ENCODE measurements at regions not wholly inside any gene's neighbourhood (a gene's known extent, or its start where the extent isn't known, plus 50 kb on each side); places are given as distances from the start of the nearest gene placed in this dataset.
A peak's percentile ranks its signal among the peaks of the same experiment; 100 is the strongest.

DNA sequence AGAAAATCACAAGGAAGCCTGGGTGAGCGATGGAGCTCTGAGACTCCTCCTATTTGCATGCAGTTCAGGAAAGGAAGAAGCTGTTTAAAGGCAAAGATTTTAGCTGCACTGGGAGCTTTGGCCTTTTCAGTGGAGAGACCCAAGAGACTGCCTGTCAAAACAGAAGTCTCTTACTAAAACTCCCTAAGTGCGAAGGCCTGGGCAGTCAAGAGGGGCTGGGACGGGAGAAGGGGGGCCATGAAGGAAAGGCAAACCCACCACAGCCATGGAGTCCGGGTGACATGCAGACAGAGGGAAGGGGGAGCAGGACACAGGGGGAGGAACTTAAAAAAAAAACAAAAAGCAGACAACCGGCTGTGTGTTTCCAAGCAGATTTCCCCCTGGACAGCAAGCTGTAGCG lies 537.6 kb upstream of the NOX3 start:
- no peaks in the 10 kb centered on the region for H3K4me1 ChIP-seq
- intact Hi-C loops (cut with DNase I) = no loop called here
- DNase-seq = no peak
- no peaks in the 10 kb centered on the region for H3K36me3 ChIP-seq
- no peaks in the 10 kb centered on the region for H3K9me3 ChIP-seq
- H3K27ac ChIP-seq = no peak overlapping the region
- H3K4me3 ChIP-seq = no peak overlapping the region
- TF ChIP-seq POLR2A (IDR thresholded peaks at IDR 0.05) (no peak), EP300 (IDR thresholded peaks at IDR 0.05) (no peak), POLR2AphosphoS5 (IDR thresholded peaks at IDR 0.05) (no peak), CTCF (IDR thresholded peaks at IDR 0.05) (no peak)
- no peaks in the 10 kb centered on the region for H3K27me3 ChIP-seq
- 83 to 92% methylated on average over 6 of the region's 6 CpGs for WGBS, 2 donors

DNA sequence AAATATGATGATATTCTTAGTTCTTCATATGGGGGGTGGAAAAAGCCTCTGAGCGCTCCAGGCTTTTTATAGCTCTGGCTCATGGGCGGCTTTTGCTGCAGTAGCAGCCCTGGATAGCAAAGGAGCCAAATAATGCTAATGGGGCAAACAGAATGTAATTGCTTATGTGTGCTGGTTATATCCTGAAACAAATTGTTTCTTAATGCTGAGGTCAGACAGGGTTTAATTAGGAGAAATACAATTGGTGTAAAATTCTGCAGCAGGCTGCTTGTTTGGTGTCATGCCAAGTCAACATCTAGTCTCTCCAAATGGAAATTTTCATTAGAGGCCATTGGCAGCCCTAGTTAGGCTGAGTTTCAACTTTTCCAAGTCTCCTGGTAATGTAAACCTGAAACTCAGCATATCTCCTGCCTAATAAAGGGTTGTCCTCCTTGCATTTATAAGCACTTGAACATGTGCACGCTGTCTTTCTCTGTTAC lies 530.1 kb upstream of the NOX3 start:
- Histone ChIP-seq H3K27me3 (no peaks in the 10 kb centered on the region), H3K27ac (peak overlapping the region; percentile 45 to 78 (median 67)), H3K4me3 (no peak overlapping the region), H3K36me3 (no peaks in the 10 kb centered on the region), H3K4me1 (peaks cover 0 to 37% (median 31%) of the 10 kb centered on the region in 4 donors), H3K9me3 (no peaks in the 10 kb centered on the region)
- intact Hi-C loops (cut with DNase I) = loop anchor here (10.0 kb wide), 1 partner anchor 179 kb away; no protein-coding TSS in a partner anchor
- DNase-seq = no peak
- no peak for TF ChIP-seq CTCF (IDR thresholded peaks at IDR 0.05)
- peak in 1 of 4 donors; percentile 15 for TF ChIP-seq EP300 (IDR thresholded peaks at IDR 0.05)
- peak in 3 of 4 donors; percentile 19 to 39 (median 30) for TF ChIP-seq POLR2AphosphoS5 (IDR thresholded peaks at IDR 0.05)
- 75 to 84% methylated on average over 3 of the region's 3 CpGs for WGBS, 2 donors

DNA sequence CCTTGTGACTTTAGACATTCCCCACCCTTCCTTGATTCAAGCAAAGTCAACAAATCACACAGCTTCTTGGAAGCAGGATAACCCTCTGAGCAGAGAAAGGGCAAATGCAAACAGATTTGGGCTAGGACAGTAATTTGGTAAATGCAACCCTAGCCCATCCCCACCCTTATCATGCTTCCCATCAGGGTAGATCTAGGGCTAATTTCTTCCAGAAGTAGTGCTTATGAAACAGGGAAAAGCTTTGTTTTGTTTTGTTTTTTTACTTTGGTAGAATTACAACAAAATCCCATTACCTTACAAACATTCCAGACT lies 525.1 kb upstream of the NOX3 start:
- no peaks in the 10 kb centered on the region for H3K27me3 ChIP-seq
- peaks cover 0 to 24% (median 19%) of the 10 kb centered on the region in 4 donors for H3K4me1 ChIP-seq
- H3K4me3 ChIP-seq = no peak overlapping the region
- no peak for TF ChIP-seq POLR2AphosphoS5 (IDR thresholded peaks at IDR 0.05)
- TF ChIP-seq CTCF (IDR thresholded peaks at IDR 0.05) = no peak
- no peak for TF ChIP-seq POLR2A (IDR thresholded peaks at IDR 0.05)
- no peak for TF ChIP-seq EP300 (IDR thresholded peaks at IDR 0.05)
- intact Hi-C loops (cut with DNase I) = loop anchor here (10.0 kb wide), 1 partner anchor 184 kb away; no protein-coding TSS in a partner anchor
- H3K9me3 ChIP-seq = no peaks in the 10 kb centered on the region
- H3K36me3 ChIP-seq = no peaks in the 10 kb centered on the region
- no peak overlapping the region for H3K27ac ChIP-seq
- DNase-seq = no peak

DNA sequence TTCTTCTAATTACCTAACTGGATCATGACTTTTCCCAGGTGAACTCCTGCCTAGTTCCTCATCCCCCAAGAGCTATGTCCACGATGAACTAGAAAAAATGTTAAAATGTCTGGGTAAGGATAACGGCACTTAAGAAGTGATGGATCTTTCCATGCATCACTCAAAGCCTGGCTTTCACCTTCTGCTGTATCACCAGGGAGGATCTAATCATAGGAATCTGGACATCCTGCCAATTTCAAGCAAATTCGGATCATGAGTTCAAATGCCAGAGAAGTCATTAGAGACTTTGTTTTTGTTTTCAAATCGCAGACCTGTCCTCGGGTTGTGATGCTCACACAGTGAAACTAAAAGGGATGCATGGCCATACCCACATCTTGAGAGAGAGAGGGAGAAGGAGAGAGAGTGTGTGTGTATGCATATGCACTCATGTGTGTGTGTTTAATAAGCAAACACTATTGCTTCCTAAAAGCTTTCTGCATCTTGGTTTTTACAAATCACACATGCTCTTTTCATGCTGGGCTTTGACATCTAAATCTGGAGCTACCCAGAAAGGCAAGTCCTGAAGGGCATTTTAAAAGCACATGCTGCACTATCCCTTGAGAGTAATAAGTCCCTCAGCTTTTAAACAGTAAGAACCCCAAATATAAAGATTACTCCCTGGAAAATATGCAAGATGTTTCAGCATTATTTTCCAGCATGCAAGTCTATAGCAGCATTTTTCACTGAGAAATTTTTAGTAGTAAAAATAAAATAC lies 524.6 kb upstream of the NOX3 start:
- no peaks in the 10 kb centered on the region for H3K9me3 ChIP-seq
- peak overlapping the region in 1 of 4 donors; percentile 12 for H3K27ac ChIP-seq

More for the DNA sequence above, 524.6 kb upstream of the NOX3 start:
- no peaks in the 10 kb centered on the region for H3K36me3 ChIP-seq
- no peak overlapping the region for H3K4me3 ChIP-seq
- peaks cover 0 to 21% (median 14%) of the 10 kb centered on the region in 4 donors for H3K4me1 ChIP-seq
- intact Hi-C loops (cut with DNase I) = loop anchor here (10.0 kb wide), 1 partner anchor 185 kb away; no protein-coding TSS in a partner anchor
- TF ChIP-seq POLR2AphosphoS5 (IDR thresholded peaks at IDR 0.05) (no peak), CTCF (IDR thresholded peaks at IDR 0.05) (no peak), EP300 (IDR thresholded peaks at IDR 0.05) (no peak), POLR2A (IDR thresholded peaks at IDR 0.05) (no peak)
- H3K27me3 ChIP-seq = no peaks in the 10 kb centered on the region
- 75 to 80% methylated on average over 5 of the region's 5 CpGs for WGBS, 2 donors
- DNase-seq = no peak

Data from sigmoid colon (tissue), 6 donors.